Gastrocnemius medialis (tissue), 4 donors: ENCODE measurements at regions not wholly inside any gene's neighbourhood (a gene's known extent, or its start where the extent isn't known, plus 50 kb on each side); places are given as distances from the start of the nearest gene placed in this dataset.

Experiments used
- ATAC-seq, 2 donors: fragments of 150-250 bp; one replicate each; pipeline ENCODE4 v1.9.1; 2016
- DNase-seq, 2 donors: peaks; one replicate each; pipeline ENCODE4 v3.0.0-alpha.2; 2019
- H3K27ac ChIP-seq, 4 donors: fragments of 200-600 bp; sonication (generic); 1 replicate in 1 of 4; 2 replicates in 3 of 4; pipeline ENCODE4 v1.5.1; 2016 to 2018; ENCODE audit warnings: mild to moderate bottlenecking in 2 of 4, moderate library complexity in 1 of 4
- H3K27me3 ChIP-seq, 3 donors: fragments of 200-600 bp; sonication (generic) in 2 of 3; 1 replicate in 1 of 3; 2 replicates in 2 of 3; pipeline versions ENCODE4 v1.5.1 to v1.6.0; 2016 to 2019; ENCODE audit warnings: mild to moderate bottlenecking in 1 of 3, moderate library complexity in 1 of 3
- H3K36me3 ChIP-seq, 2 donors: fragments of 200-600 bp; sonication (generic) in 1 of 2; one replicate each; pipeline ENCODE4 v1.5.1; 2017 to 2018
- H3K4me1 ChIP-seq, 2 donors: fragments of 200-600 bp; sonication (generic) in 1 of 2; one replicate each; pipeline ENCODE4 v1.5.1; 2016 to 2017; ENCODE audit warnings: mild to moderate bottlenecking in 2 of 2
- H3K4me3 ChIP-seq, 4 donors: fragments of 200-600 bp; sonication (generic) in 3 of 4; 1 replicate in 1 of 4; 2 replicates in 3 of 4; pipeline ENCODE4 v1.5.1; 2016 to 2019; ENCODE audit warnings: mild to moderate bottlenecking in 2 of 4
- H3K9me3 ChIP-seq, 3 donors: fragments of 200-600 bp; sonication (generic) in 2 of 3; 1 replicate in 1 of 3; 2 replicates in 2 of 3; pipeline ENCODE4 v1.5.1; 2016 to 2019
- CTCF ChIP-seq, 5 experiments: fragments of 450-650 bp in 3 of 5; fragments of 200-600 bp in 2 of 5; sonication (generic) in 2 of 5; IDR thresholded peaks in 4 of 5; conservative IDR thresholded peaks in 1 of 5; 1 replicate in 4 of 5; 2 replicates in 1 of 5; pipeline ENCODE4 v1.5.1; 2016 to 2019; ENCODE audit warnings: antibody characterized with exemption in 5 of 5, mild to moderate bottlenecking in 3 of 5, moderate library complexity in 3 of 5
- POLR2A ChIP-seq, 2 donors: fragments of 450-650 bp; IDR thresholded peaks; one replicate each; pipeline ENCODE4 v1.6.1; 2017; ENCODE audit warnings: antibody characterized with exemption in 2 of 2, mild to moderate bottlenecking in 2 of 2, moderate library complexity in 2 of 2
- in situ Hi-C, 4 donors: fragments of 200-750 bp; cut with MboI; loops; one replicate each; pipeline versions ENCODE4 v1.15.0 to v1.8.0; 2017; ENCODE audit warnings: low sequenced_read_pairs in 4 of 4
- intact Hi-C: fragments of 100-400 bp; cut with DNase I; formaldehyde crosslinking; loops from one replicate; pipeline ENCODE4 v1.15.1; 2023; ENCODE audit warnings: low total_unique reads

- DNase-seq (no peak), ATAC-seq (no peak)
- Histone ChIP-seq H3K27me3 (no peaks in the 10 kb centered on the region), H3K9me3 (no peaks in the 10 kb centered on the region), H3K4me1 (no peaks in the 10 kb centered on the region), H3K27ac (no peak overlapping the region), H3K4me3 (no peak overlapping the region), H3K36me3 (no peaks in the 10 kb centered on the region)
- intact Hi-C loops: no loop called here
- TF ChIP-seq CTCF (IDR thresholded peaks at IDR 0.05 in 4 of 5, conservative IDR thresholded peaks at IDR 0.05 in 1 of 5) (no peak), POLR2A (IDR thresholded peaks at IDR 0.05) (no peak)
- in situ Hi-C loops: no loop called here
Measured at GRCh38 chr6:114431641-114432040, 88.8 kb upstream of the HS3ST5 start.

DNA sequence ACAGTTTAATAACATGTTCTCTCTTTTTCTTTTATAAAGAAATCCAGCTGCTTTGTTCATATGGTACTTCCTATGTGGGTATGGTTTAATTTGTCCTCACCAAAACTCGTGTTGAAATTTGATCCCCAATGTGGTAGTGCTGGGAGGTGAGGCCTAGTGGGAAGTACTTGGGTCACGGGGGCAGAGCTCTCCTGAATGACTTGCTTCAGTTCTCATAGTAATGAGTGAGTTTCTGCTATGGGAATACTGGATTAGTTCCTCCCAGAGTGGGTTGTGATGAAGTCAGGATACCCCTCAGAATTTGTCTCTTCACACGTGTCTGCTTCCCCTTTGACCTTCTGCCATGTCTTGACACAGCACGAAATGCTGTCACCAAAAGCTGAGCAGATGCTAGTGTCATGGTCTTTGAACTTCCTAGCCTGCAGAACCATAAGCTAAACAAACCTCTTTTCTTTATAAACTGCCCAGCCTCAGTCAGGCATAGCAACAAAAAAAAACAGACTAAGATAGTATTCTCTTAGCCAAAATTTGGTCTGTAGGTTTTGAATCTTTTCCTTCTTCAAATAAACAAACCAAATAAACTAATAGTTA, 87.8 kb upstream of the HS3ST5 start:
- Histone ChIP-seq H3K9me3 (no peaks in the 10 kb centered on the region), H3K36me3 (no peaks in the 10 kb centered on the region), H3K27ac (no peak overlapping the region), H3K4me1 (no peaks in the 10 kb centered on the region), H3K4me3 (no peak overlapping the region), H3K27me3 (no peaks in the 10 kb centered on the region)
- TF ChIP-seq POLR2A (IDR thresholded peaks at IDR 0.05) (no peak), CTCF (IDR thresholded peaks at IDR 0.05 in 4 of 5, conservative IDR thresholded peaks at IDR 0.05 in 1 of 5) (no peak)
- in situ Hi-C loops: no loop called here
- no peak for DNase-seq
- ATAC-seq: no peak
- intact Hi-C loops: no loop called here

GRCh38 chr6:114428341-114428740, 85.5 kb upstream of the HS3ST5 start:
- H3K9me3 ChIP-seq: no peaks in the 10 kb centered on the region
- in situ Hi-C loops: no loop called here
- intact Hi-C loops: no loop called here
- ATAC-seq: no peak
- H3K4me3 ChIP-seq: no peak overlapping the region
- H3K27me3 ChIP-seq: no peaks in the 10 kb centered on the region
- DNase-seq: no peak
- H3K27ac ChIP-seq: no peak overlapping the region
- TF ChIP-seq CTCF (IDR thresholded peaks at IDR 0.05 in 4 of 5, conservative IDR thresholded peaks at IDR 0.05 in 1 of 5) (no peak), POLR2A (IDR thresholded peaks at IDR 0.05) (no peak)
- no peaks in the 10 kb centered on the region for H3K4me1 ChIP-seq
- H3K36me3 ChIP-seq: no peaks in the 10 kb centered on the region

GRCh38 chr6:114421199-114421598, 78.4 kb upstream of the HS3ST5 start:
- H3K36me3 ChIP-seq: no peaks in the 10 kb centered on the region
- no peak overlapping the region for H3K4me3 ChIP-seq
- DNase-seq: no peak
- no peak overlapping the region for H3K27ac ChIP-seq
- no peaks in the 10 kb centered on the region for H3K27me3 ChIP-seq
- H3K9me3 ChIP-seq: no peaks in the 10 kb centered on the region
- H3K4me1 ChIP-seq: no peaks in the 10 kb centered on the region
- no peak for TF ChIP-seq CTCF (IDR thresholded peaks at IDR 0.05 in 4 of 5, conservative IDR thresholded peaks at IDR 0.05 in 1 of 5)
- TF ChIP-seq POLR2A (IDR thresholded peaks at IDR 0.05): no peak
- ATAC-seq: no peak
- intact Hi-C loops (no loop called here), in situ Hi-C loops (no loop called here)

- H3K27ac ChIP-seq: no peak overlapping the region
- H3K4me1 ChIP-seq: no peaks in the 10 kb centered on the region
- no peaks in the 10 kb centered on the region for H3K36me3 ChIP-seq
- H3K9me3 ChIP-seq: no peaks in the 10 kb centered on the region
- in situ Hi-C loops: no loop called here
- ATAC-seq (no peak), DNase-seq (no peak)
- H3K27me3 ChIP-seq: no peaks in the 10 kb centered on the region
- H3K4me3 ChIP-seq: no peak overlapping the region
- TF ChIP-seq CTCF (IDR thresholded peaks at IDR 0.05 in 4 of 5, conservative IDR thresholded peaks at IDR 0.05 in 1 of 5) (no peak), POLR2A (IDR thresholded peaks at IDR 0.05) (no peak)
- intact Hi-C loops: no loop called here
Measured at GRCh38 chr6:114419175-114419574, 76.4 kb upstream of the HS3ST5 start.
